GM12873 (cell line): ENCODE measurements at regions not wholly inside any gene's neighbourhood (a gene's known extent, or its start where the extent isn't known, plus 50 kb on each side); places are given as distances from the start of the nearest gene placed in this dataset.

Experiments
- TF ChIP-seq, protein P1 (sequence below): IDR thresholded peaks from 2 replicates; pipeline ENCODE4 v1.5.1; 2012; ENCODE audit warnings: low read depth, mild to moderate bottlenecking, moderate library complexity, low read length, control low read depth; ENCODE audit not compliant: insufficient read depth; ENCODE audit errors: missing control alignments

DNA sequence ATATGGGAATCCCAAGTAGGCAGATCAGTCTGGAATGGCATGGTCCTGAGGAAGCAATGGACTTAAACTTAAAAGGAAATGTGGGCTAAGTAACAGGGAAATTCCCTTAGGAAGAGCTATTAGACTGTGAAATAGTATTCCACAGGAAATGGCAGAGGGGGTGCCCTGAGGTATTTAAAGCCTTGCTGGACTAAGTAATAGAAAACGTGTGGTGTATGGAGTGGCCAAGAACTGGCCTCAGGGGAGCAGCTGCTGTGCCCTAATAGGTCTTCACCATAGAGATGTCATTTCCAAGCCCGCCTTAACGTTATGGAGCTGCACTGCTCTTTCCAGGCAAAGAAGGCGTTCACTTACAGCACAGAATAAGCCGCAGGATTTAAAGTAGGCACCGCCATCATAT is 365.2 kb upstream of the ZMIZ1 start:
- TF ChIP-seq, protein P1, sequence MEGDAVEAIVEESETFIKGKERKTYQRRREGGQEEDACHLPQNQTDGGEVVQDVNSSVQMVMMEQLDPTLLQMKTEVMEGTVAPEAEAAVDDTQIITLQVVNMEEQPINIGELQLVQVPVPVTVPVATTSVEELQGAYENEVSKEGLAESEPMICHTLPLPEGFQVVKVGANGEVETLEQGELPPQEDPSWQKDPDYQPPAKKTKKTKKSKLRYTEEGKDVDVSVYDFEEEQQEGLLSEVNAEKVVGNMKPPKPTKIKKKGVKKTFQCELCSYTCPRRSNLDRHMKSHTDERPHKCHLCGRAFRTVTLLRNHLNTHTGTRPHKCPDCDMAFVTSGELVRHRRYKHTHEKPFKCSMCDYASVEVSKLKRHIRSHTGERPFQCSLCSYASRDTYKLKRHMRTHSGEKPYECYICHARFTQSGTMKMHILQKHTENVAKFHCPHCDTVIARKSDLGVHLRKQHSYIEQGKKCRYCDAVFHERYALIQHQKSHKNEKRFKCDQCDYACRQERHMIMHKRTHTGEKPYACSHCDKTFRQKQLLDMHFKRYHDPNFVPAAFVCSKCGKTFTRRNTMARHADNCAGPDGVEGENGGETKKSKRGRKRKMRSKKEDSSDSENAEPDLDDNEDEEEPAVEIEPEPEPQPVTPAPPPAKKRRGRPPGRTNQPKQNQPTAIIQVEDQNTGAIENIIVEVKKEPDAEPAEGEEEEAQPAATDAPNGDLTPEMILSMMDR: no peak

DNA sequence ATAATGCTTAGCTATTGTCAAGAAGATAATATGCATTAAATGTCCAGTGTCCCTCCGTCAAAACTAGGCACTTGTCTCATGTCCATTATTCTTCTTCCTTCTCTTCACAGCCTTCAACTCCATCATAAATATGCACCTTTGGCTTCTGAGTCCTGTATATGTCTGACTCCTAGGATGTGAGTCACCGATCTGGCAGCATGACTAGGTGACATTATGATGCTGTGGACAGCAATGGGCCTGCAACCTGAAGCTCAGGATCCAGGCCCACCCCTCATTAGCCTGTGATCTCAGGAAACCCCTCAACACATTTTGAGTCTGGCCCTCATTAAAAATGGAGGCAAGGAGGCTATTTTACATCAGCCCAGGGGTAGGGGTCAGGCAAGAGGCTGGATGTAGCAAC is 362.5 kb upstream of the ZMIZ1 start:
- TF ChIP-seq, protein P1: no peak

DNA sequence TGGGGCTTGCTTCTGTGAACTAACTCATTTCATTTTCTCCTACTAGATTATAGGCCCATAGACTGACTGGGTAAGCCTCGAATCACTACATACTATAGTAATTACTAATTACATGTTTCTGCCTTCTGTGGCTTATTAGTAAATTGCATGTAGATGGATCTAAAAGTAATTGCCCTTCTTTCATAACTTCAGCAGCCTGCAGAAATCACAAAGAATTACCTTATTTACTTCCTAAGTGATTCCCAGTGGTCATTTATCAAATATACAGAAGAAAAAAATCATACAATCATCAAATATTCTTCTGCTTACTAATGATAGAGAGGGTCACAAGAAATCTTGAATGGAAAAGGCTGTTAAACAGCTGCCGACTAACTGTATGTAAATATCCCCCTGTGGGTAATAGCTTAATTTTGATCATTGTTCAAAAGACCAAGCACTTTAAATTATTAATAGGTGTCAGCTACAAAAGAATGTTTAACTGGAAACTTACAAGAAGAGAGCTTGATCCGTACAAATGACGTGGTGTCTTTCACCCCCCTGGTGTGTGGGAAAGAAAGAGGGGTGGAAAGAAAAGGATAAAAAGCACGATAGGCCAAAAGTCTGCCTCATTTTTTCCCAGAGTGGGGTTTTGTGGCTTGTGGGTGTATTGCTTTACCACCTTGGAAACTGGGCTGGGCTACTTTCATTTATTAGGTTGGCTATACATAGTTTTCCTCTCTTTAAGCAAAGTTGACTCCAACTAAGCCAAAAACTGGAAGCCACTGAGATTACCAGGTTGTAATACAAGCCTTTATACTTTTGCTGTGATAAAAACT is 361.8 kb upstream of the ZMIZ1 start:
- TF ChIP-seq, protein P1: no peak

DNA sequence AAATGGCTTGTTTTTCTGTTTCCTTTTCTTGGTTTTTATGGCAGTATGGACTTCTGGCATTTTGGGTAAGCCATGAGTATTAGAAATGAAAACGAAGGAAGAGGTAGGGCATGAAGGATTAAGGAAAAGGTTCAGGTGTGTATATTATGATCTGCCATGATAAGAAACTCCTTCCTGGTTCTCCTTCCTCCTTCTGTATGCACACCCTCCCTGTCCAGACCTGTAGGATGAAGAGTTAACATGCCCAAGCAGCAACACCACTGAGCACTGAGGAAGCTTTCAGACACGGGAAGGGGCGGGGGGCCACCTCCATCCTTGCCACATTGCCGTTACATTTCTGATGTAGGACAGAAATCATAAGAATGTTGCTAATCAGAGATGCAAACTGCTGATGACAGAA is 361.0 kb upstream of the ZMIZ1 start:
- TF ChIP-seq, protein P1: no peak

DNA sequence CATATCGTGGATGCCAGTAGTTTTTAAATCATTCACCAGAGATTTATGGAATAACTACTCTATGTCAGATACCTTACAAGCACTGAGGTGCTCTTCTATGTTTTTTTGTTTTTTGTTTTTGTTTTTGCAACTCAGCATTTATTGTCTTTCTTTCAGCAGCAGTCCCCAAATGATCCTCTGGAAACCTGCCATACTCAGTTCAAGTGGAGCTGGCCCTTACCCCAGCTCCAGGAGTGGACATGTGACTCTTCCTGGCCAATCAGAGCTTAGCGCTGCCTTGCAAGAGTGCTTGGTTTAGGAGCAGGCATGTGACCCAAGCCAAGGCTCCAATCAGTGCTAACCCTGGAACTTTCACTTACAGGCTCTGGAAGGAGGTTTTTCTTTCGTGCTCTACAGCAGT is 356.6 kb upstream of the ZMIZ1 start:
- TF ChIP-seq, protein P1: no peak

DNA sequence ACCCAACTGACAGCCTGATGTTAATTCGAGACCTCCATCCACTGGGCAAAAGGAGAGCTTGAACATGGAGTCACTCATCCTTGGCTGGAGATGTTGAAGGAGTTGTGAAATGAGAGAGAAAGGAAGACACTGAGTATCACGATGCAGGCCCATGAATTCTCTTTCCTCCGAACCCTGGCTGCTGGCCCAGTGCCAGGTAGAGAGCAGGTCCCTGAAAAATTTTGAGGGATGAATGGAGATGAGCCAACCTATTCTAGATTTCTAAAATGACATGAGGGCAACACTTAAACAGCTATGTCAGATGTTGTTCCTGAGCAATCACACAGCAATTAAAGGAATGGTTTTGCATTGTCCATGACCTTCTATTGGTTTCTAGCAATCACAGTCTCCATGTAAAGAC is 355.1 kb upstream of the ZMIZ1 start:
- TF ChIP-seq, protein P1: no peak

DNA sequence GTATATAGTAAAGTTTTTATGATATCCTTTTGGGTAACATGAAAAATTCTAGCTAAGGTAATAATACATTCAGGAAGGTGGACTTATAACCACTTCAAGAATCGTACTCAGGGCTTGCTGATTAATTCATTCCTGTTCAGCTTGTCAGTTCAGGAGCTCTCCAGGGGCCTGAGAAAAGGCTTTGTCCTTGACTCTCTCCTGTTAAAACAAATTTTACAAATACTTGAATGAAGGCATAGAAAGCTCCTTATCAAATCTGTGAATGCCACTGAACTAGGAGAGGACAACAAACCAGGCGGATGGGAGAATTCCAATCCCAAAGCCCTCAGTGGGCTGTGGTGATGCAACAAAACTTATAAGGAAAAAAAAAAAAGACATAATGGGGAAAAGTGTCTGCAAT is 354.5 kb upstream of the ZMIZ1 start:
- TF ChIP-seq, protein P1: no peak
